ENCODE measurements at regions not wholly inside any gene's neighbourhood (a gene's known extent, or its start where the extent isn't known, plus 50 kb on each side); places are given as distances from the start of the nearest gene placed in this dataset.
"Not testable (repeated sequence)": the region's sequence is repeated elsewhere in the genome, so short reads cannot be mapped to it uniquely, and the experiment has no call there.

DNA sequence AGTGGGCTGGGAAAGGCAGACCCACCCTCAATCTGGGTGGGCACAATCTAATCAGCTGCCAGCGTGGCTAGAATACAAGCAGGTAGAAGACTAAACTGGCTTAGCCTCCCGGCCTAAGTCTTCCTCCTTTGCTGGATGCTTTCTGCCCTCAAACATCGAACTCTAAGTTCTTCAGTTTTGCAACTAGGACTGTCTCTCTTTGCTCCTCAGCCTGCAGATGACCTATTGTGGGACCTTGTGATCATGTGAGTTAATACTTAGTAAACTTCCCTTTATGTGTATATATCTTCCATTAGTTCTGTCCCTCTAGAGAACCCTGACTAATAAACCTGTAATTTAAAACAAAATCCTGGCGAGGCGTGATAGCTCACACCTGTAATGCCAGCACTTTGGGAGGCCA, 51.8 kb upstream of the SLC39A8 start:
- intact Hi-C loops (cut with DNase I); H3K36me3 ChIP-seq: not testable (repeated sequence)

DNA sequence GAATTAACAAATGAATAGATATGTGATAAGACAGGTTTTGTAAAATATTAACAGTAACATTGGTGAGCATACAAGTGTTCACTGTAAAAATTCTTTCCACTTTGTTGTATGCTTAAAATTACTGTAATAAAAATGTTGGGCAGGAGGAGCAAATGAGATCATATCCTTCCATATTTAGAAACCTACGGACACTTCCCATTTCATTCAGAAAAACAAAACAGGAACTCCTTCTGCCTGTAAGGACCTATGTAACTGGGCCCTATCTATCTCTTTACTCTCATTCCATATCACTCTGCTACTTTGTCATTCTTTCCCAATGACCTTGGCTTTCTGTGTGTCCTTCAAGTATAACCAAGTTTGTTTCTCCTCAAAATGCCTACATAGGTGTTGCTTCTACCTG, 53.7 kb upstream of the SLC39A8 start:
- no peak for TF ChIP-seq CTCF (IDR thresholded peaks at IDR 0.05)
- Histone ChIP-seq H3K27ac (no peak overlapping the region), H3K27me3 (no peaks in the 10 kb centered on the region), H3K9me3 (no peaks in the 10 kb centered on the region), H3K36me3 (no peaks in the 10 kb centered on the region), H3K4me3 (no peak overlapping the region), H3K4me1 (no peaks in the 10 kb centered on the region)
- intact Hi-C loops (cut with DNase I) = no loop called here
- 67 to 68% methylated on average over 1 of the region's 1 CpG for WGBS, 2 donors
- peak in 1 of 4 donors; percentile 43 for ATAC-seq
- no peak for DNase-seq
- FAIRE-seq = no peak

More for the DNA sequence above, 51.8 kb upstream of the SLC39A8 start:
- H3K27me3 ChIP-seq, H3K27ac ChIP-seq, FAIRE-seq, DNase-seq, H3K4me3 ChIP-seq, ATAC-seq, H3K9me3 ChIP-seq, H3K4me1 ChIP-seq: not testable (repeated sequence)
- WGBS, 2 donors = 83 to 96% methylated on average over 5 of the region's 5 CpGs

DNA sequence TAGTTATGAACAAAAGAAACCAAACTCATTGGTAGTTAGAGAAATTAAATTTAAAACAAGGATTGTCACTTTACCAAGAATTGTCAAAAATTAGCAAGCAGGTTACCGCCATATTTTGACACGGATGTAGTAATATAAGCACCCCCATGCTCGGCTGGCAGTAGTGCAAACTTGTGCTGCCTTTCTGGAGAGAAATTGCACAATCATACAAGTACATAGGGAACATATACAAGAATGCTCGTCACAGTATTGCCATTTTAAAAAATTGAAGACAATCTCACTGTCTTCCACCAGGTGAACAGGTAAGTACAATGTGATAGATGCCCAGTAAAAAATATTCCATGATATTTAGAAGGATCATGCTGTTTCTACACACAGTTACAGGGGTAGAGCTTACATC, 55.6 kb upstream of the SLC39A8 start:
- Histone ChIP-seq H3K9me3 (no peaks in the 10 kb centered on the region), H3K27me3 (no peaks in the 10 kb centered on the region), H3K4me3 (no peak overlapping the region), H3K4me1 (no peaks in the 10 kb centered on the region), H3K27ac (no peak overlapping the region), H3K36me3 (no peaks in the 10 kb centered on the region)
- TF ChIP-seq CTCF (IDR thresholded peaks at IDR 0.05) = no peak
- no peak for ATAC-seq
- no peak for FAIRE-seq
- 84 to 88% methylated on average over 4 of the region's 4 CpGs for WGBS, 2 donors
- intact Hi-C loops (cut with DNase I) = no loop called here
- no peak for DNase-seq

GRCh38 chr4:102402223-102402622, 56.9 kb upstream of the SLC39A8 start:
- Histone ChIP-seq H3K4me1 (no peaks in the 10 kb centered on the region), H3K4me3 (no peak overlapping the region), H3K27me3 (no peaks in the 10 kb centered on the region), H3K27ac (no peak overlapping the region), H3K9me3 (no peaks in the 10 kb centered on the region), H3K36me3 (no peaks in the 10 kb centered on the region)
- no peak for TF ChIP-seq CTCF (IDR thresholded peaks at IDR 0.05)
- no peak for ATAC-seq
- no peak for FAIRE-seq
- DNase-seq = no peak
- WGBS, 2 donors = 72 to 80% methylated on average over 2 of the region's 2 CpGs
- intact Hi-C loops (cut with DNase I) = no loop called here

GRCh38 chr4:102403116-102403515, 57.8 kb upstream of the SLC39A8 start:
- ATAC-seq (no peak), DNase-seq (no peak), FAIRE-seq (no peak)
- Histone ChIP-seq H3K36me3 (no peaks in the 10 kb centered on the region), H3K9me3 (no peaks in the 10 kb centered on the region), H3K27me3 (no peaks in the 10 kb centered on the region), H3K27ac (no peak overlapping the region), H3K4me3 (no peak overlapping the region), H3K4me1 (no peaks in the 10 kb centered on the region)
- 76 to 80% methylated on average over 3 of the region's 3 CpGs for WGBS, 2 donors
- intact Hi-C loops (cut with DNase I) = no loop called here
- no peak for TF ChIP-seq CTCF (IDR thresholded peaks at IDR 0.05)
